Fibroblast of skin of scalp (primary cell): ENCODE measurements at regions not wholly inside any gene's neighbourhood (a gene's known extent, or its start where the extent isn't known, plus 50 kb on each side); places are given as distances from the start of the nearest gene placed in this dataset.
A peak's percentile ranks its signal among the peaks of the same experiment; 100 is the strongest.

Experiments
- DNase-seq: peaks from one replicate; pipeline ENCODE4 v3.0.0-alpha.2; 2013

GRCh38 chr10:24147321-24147720, 61.6 kb upstream of the KIAA1217 start:
- no peak for DNase-seq

- DNase-seq = no peak
These were observed 59.3 kb upstream of the KIAA1217 start for GRCh38 chr10:24149640-24150039.

DNA sequence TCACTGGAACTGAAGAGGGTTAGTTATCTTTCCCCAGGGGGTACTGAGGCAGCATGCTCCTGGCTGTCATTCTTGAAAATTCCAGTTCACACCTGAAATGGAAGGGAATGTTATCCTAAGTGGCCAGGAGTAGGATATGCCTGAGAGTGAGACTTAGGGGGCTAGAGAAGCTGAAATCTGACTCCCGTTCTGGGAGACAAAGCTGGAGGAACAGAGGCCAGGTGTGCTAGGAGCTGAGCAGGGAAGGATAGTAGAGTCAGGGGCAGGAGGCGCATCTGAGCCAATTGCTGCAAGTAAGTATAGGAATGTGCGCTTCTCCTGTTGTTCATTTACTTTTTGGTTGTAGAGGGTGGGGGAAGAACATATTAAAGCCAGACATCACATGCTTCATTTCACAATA, 58.1 kb upstream of the KIAA1217 start:
- no peak for DNase-seq

DNA sequence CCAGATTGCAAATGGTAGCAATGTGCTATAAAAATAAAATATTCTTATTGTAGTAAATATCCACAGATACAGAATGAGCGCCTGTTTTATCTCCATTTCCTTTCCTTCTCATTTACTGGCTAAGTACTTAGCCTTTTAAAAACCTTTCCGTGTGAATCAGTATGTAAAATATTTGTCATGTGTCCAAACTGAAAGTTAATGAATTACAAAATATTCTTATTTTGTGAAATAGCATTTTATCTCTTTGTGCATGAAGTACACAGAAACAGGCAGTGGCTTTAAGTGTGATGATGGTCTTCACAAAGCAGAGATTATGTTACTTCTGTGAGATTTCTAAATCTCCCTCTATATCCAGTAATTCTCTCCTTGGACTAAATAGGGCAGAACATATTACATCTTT, 56.7 kb upstream of the KIAA1217 start:
- no peak for DNase-seq

DNA sequence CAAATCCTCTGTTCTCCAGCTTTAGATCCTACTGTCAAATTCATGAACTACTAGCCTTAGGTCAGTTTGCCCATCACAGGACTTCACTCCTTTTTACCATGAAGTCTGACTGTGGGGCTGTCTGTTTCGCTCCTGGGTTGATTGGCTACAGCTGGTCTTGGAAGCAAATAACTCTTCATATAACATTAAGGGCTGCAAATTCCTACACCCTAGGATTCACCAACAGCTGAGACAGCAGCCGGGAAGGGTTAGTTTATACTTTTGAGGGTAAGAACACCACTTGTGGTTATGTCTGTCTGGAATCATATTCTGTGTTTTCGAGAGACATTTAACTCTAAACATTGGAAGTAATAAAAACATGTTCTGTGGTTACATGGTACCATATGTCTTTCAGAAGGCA, 55.9 kb upstream of the KIAA1217 start:
- DNase-seq = peak; percentile 77

- DNase-seq = peak; percentile 41
These were observed 55.4 kb upstream of the KIAA1217 start for GRCh38 chr10:24153537-24153936.

DNA sequence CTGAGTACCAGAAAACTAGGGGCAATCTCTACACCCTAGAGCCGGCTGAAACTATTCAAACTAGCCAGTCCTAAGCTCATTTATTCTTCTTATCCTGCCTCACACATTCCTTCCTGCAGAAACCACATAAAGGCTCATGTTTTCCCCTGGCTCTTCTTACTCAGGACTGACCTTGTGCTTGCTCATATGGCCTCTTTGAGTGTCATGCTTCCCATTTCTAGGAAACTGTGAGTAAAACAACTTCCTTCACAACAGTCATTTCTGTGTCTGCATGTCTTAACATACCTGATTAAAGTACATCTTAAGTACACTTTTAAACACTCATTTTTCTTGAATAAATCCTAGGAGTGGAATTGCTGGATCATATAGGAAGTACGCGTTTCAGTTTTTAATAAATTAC, 52.3 kb upstream of the KIAA1217 start:
- DNase-seq = no peak

- DNase-seq = no peak
These were observed 51.4 kb upstream of the KIAA1217 start for GRCh38 chr10:24157567-24157966.
